Stomach (tissue), 4 donors: ENCODE measurements at regions not wholly inside any gene's neighbourhood (a gene's known extent, or its start where the extent isn't known, plus 50 kb on each side); places are given as distances from the start of the nearest gene placed in this dataset.

Experiments used
- CTCF ChIP-seq, 7 experiments: fragments of 450-650 bp in 4 of 7; fragments of 200-600 bp in 3 of 7; sonication (generic) in 3 of 7; IDR thresholded peaks; one replicate each; pipeline ENCODE4 v1.5.1; 2016 to 2019; ENCODE audit warnings: antibody characterized with exemption in 7 of 7, control low read depth in 2 of 7, mild to moderate bottlenecking in 1 of 7
- POLR2A ChIP-seq, 4 donors: fragments of 450-650 bp; IDR thresholded peaks; one replicate each; pipeline ENCODE4 v1.6.1; 2016; ENCODE audit warnings: antibody characterized with exemption in 4 of 4, control low read depth in 2 of 4, mild to moderate bottlenecking in 1 of 4, moderate library complexity in 1 of 4

DNA sequence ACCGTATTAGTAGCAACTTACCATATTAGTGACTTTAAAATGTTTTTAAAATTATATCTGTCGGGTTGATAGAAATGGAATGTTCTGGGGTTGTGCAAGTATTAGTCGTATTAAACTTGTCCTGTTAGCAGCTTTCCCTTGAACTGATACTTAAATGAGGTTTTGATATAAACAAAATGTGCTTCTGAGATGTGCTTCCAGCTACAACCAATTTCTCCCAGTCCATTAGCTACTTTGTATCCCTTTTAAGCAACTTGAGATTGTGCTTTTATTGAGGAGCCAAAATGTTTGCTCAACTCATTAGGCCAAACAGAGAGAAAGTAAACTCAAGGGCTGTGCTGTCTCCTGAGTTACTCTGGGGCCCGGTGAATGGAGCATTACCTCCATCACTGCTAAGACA, 255.0 kb upstream of the RBFOX1 start:
- TF ChIP-seq CTCF (IDR thresholded peaks at IDR 0.05), result no peak
- no peak for TF ChIP-seq POLR2A (IDR thresholded peaks at IDR 0.05)
